NB4 (cell line): ENCODE measurements at regions not wholly inside any gene's neighbourhood (a gene's known extent, or its start where the extent isn't known, plus 50 kb on each side); places are given as distances from the start of the nearest gene placed in this dataset.

Experiments used
- CTCF ChIP-seq: IDR thresholded peaks from one replicate; pipeline ENCODE4 v1.5.1; 2012; ENCODE audit warnings: low read depth, low read length
- POLR2A ChIP-seq: IDR thresholded peaks from 2 replicates; pipeline ENCODE4 v1.6.1; 2011; ENCODE audit warnings: mild to moderate bottlenecking; ENCODE audit not compliant: insufficient read length; ENCODE audit errors: extremely low read depth

GRCh38 chr20:21018576-21018975 is 87.6 kb downstream of the LINC00237 start:
- TF ChIP-seq CTCF (no peak), POLR2A (no peak)
